ENCODE measurements at regions not wholly inside any gene's neighbourhood (a gene's known extent, or its start where the extent isn't known, plus 50 kb on each side); places are given as distances from the start of the nearest gene placed in this dataset.

GRCh38 chr9:89841456-89841855, 236.6 kb downstream of the GADD45G start:
- Histone ChIP-seq H3K9me3 (ENCODE audit: control insufficient read depth, low read length) (no peaks in the 10 kb centered on the region), H3K27me3 (ENCODE audit: control insufficient read depth, insufficient read depth, low read length, poor library complexity, severe bottlenecking) (no peaks in the 10 kb centered on the region), H3K4me1 (ENCODE audit: control insufficient read depth, insufficient read depth, low read length) (no peaks in the 10 kb centered on the region), H3K4me3 (ENCODE audit: insufficient read depth, low read depth, low read length) (no peak overlapping the region), H3K36me3 (ENCODE audit: control insufficient read depth, insufficient read depth, low read length) (no peaks in the 10 kb centered on the region), H3K27ac (ENCODE audit: insufficient read depth, low read depth, low read length, poor library complexity, severe bottlenecking) (no peak overlapping the region)
- WGBS, 2 experiments = 90 to 92% methylated on average over 5 of the region's 5 CpGs

DNA sequence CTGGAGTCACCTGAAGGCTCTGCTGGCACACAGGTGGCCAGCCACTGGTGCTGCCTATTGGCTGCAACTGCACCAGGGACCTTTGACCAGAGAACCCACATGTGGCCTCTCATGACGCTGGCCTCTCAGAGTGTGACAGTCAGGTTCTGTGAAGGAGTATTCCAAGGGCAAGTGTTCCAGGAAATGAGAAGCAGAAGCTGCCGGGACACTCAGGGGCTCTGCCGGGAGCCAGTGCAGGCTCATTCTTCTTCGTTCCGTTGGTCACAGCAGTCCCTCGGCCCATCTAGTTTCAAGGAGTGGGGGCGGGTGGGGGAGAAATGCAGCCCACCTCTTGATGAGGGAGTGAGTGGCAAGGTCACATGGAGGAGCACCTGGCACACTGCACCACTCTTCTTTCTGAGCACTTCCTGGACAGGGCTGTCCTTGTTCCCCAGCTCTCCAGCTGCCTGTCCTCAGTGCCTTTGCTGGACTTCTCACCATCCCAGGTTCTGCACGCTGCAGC, 237.5 kb downstream of the GADD45G start:
- H3K4me3 ChIP-seq (ENCODE audit: insufficient read depth, low read depth, low read length) = no peak overlapping the region
- 93 to 95% methylated on average over 8 of the region's 8 CpGs for WGBS, 2 experiments
- no peaks in the 10 kb centered on the region for H3K9me3 ChIP-seq (ENCODE audit: control insufficient read depth, low read length)
- H3K27me3 ChIP-seq (ENCODE audit: control insufficient read depth, insufficient read depth, low read length, poor library complexity, severe bottlenecking) = no peaks in the 10 kb centered on the region
- H3K36me3 ChIP-seq (ENCODE audit: control insufficient read depth, insufficient read depth, low read length) = no peaks in the 10 kb centered on the region
- no peak overlapping the region for H3K27ac ChIP-seq (ENCODE audit: insufficient read depth, low read depth, low read length, poor library complexity, severe bottlenecking)
- H3K4me1 ChIP-seq (ENCODE audit: control insufficient read depth, insufficient read depth, low read length) = no peaks in the 10 kb centered on the region

DNA sequence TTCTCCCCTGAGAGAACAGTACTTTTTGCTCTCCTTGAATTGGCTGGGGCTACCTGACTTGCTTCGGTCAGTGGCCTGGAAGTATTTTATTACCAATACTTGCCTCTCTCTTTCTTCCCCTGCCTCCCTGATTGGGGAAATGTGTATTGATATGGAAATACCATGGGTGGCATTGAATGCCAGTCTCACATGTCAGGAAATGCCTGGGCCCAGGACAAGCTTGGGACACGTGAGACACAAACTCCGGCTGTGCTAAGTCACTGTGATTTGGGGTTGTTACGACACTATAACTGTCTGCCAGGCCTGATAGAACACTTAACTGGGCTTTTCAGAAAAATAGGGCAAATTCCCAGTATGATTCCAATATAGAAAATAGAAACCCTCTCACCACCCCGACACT, 238.3 kb downstream of the GADD45G start:
- H3K9me3 ChIP-seq (ENCODE audit: control insufficient read depth, low read length) = no peaks in the 10 kb centered on the region
- WGBS, 2 experiments = 90 to 96% methylated on average over 3 to 5 of the region's 5 CpGs
- H3K27me3 ChIP-seq (ENCODE audit: control insufficient read depth, insufficient read depth, low read length, poor library complexity, severe bottlenecking) = no peaks in the 10 kb centered on the region
- no peak overlapping the region for H3K4me3 ChIP-seq (ENCODE audit: insufficient read depth, low read depth, low read length)
- no peaks in the 10 kb centered on the region for H3K4me1 ChIP-seq (ENCODE audit: control insufficient read depth, insufficient read depth, low read length)
- H3K36me3 ChIP-seq (ENCODE audit: control insufficient read depth, insufficient read depth, low read length) = no peaks in the 10 kb centered on the region
- no peak overlapping the region for H3K27ac ChIP-seq (ENCODE audit: insufficient read depth, low read depth, low read length, poor library complexity, severe bottlenecking)

- 58 to 67% methylated on average over 3 of the region's 3 CpGs for WGBS, 2 experiments
- Histone ChIP-seq H3K27ac (ENCODE audit: insufficient read depth, low read depth, low read length, poor library complexity, severe bottlenecking) (no peak overlapping the region), H3K36me3 (ENCODE audit: control insufficient read depth, insufficient read depth, low read length) (no peaks in the 10 kb centered on the region), H3K4me3 (ENCODE audit: insufficient read depth, low read depth, low read length) (no peak overlapping the region), H3K4me1 (ENCODE audit: control insufficient read depth, insufficient read depth, low read length) (no peaks in the 10 kb centered on the region), H3K27me3 (ENCODE audit: control insufficient read depth, insufficient read depth, low read length, poor library complexity, severe bottlenecking) (no peaks in the 10 kb centered on the region), H3K9me3 (ENCODE audit: control insufficient read depth, low read length) (no peaks in the 10 kb centered on the region)
Measured at GRCh38 chr9:89843591-89843990, 238.8 kb downstream of the GADD45G start.

- Histone ChIP-seq H3K4me3 (ENCODE audit: insufficient read depth, low read depth, low read length) (no peak overlapping the region), H3K9me3 (ENCODE audit: control insufficient read depth, low read length) (no peaks in the 10 kb centered on the region), H3K27me3 (ENCODE audit: control insufficient read depth, insufficient read depth, low read length, poor library complexity, severe bottlenecking) (no peaks in the 10 kb centered on the region), H3K4me1 (ENCODE audit: control insufficient read depth, insufficient read depth, low read length) (no peaks in the 10 kb centered on the region), H3K36me3 (ENCODE audit: control insufficient read depth, insufficient read depth, low read length) (no peaks in the 10 kb centered on the region), H3K27ac (ENCODE audit: insufficient read depth, low read depth, low read length, poor library complexity, severe bottlenecking) (no peak overlapping the region)
- WGBS, 2 experiments = 93 to 94% methylated on average over 5 of the region's 5 CpGs
Measured at GRCh38 chr9:89844075-89844474, 239.3 kb downstream of the GADD45G start.

- H3K4me3 ChIP-seq (ENCODE audit: insufficient read depth, low read depth, low read length) = no peak overlapping the region
- 90 to 91% methylated on average over 5 to 6 of the region's 6 CpGs for WGBS, 2 experiments
- no peak overlapping the region for H3K27ac ChIP-seq (ENCODE audit: insufficient read depth, low read depth, low read length, poor library complexity, severe bottlenecking)
- H3K36me3 ChIP-seq (ENCODE audit: control insufficient read depth, insufficient read depth, low read length) = no peaks in the 10 kb centered on the region
- H3K9me3 ChIP-seq (ENCODE audit: control insufficient read depth, low read length) = no peaks in the 10 kb centered on the region
- no peaks in the 10 kb centered on the region for H3K27me3 ChIP-seq (ENCODE audit: control insufficient read depth, insufficient read depth, low read length, poor library complexity, severe bottlenecking)
- H3K4me1 ChIP-seq (ENCODE audit: control insufficient read depth, insufficient read depth, low read length) = no peaks in the 10 kb centered on the region
Measured at GRCh38 chr9:89844535-89844934, 239.7 kb downstream of the GADD45G start.

DNA sequence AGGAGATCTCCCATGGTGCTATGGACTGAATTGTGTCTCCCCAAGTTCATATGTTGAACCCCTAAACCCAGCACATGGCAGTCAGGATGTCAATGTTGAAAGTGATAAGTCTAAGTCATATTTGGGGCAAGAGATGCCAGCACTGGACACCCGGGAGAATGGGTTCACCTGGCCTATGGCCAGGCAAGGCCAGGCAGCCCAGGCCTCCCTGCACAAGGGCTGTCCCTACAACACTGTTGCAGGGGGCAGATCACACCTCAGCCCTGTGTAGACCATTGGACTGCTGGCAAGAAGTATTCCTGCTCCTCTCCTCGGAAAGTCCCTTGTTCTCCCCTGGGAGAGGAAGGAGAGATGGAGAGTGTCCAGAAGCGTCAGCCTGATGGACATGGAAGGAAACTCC, 240.5 kb downstream of the GADD45G start:
- Histone ChIP-seq H3K27me3 (ENCODE audit: control insufficient read depth, insufficient read depth, low read length, poor library complexity, severe bottlenecking) (no peaks in the 10 kb centered on the region), H3K27ac (ENCODE audit: insufficient read depth, low read depth, low read length, poor library complexity, severe bottlenecking) (no peak overlapping the region), H3K9me3 (ENCODE audit: control insufficient read depth, low read length) (no peaks in the 10 kb centered on the region), H3K36me3 (ENCODE audit: control insufficient read depth, insufficient read depth, low read length) (no peaks in the 10 kb centered on the region), H3K4me1 (ENCODE audit: control insufficient read depth, insufficient read depth, low read length) (no peaks in the 10 kb centered on the region), H3K4me3 (ENCODE audit: insufficient read depth, low read depth, low read length) (no peak overlapping the region)
- WGBS, 2 experiments = 95 to 99% methylated on average over 3 of the region's 3 CpGs

DNA sequence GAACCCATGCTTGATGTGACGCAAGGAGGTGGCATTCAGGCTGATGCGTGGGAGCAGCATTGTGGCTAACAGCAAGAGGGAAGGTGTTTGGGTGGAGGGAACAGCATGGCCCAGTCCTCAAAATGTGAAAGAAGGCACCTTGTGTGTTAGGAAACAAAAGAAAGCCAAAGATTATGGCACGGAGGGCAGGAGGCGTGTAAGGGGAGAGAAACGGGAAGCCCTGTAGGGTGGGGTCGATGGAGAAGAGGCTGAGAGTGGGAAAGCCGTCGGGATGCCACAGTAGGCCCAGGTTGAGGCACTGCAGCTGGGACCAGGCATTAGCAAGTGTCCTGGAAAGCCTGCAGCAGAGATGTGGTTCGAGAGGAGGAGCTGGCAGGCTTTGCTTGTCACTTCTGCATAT, 241.1 kb downstream of the GADD45G start:
- Histone ChIP-seq H3K4me3 (ENCODE audit: insufficient read depth, low read depth, low read length) (no peak overlapping the region), H3K27ac (ENCODE audit: insufficient read depth, low read depth, low read length, poor library complexity, severe bottlenecking) (no peak overlapping the region), H3K4me1 (ENCODE audit: control insufficient read depth, insufficient read depth, low read length) (no peaks in the 10 kb centered on the region), H3K36me3 (ENCODE audit: control insufficient read depth, insufficient read depth, low read length) (no peaks in the 10 kb centered on the region), H3K9me3 (ENCODE audit: control insufficient read depth, low read length) (no peaks in the 10 kb centered on the region), H3K27me3 (ENCODE audit: control insufficient read depth, insufficient read depth, low read length, poor library complexity, severe bottlenecking) (no peaks in the 10 kb centered on the region)
- WGBS, 2 experiments = 94% methylated on average over 9 of the region's 9 CpGs

GRCh38 chr9:89848060-89849040, 243.5 kb downstream of the GADD45G start:
- WGBS, 2 experiments = 88 to 90% methylated on average over 19 to 20 of the region's 20 CpGs
- no peaks in the 10 kb centered on the region for H3K9me3 ChIP-seq (ENCODE audit: control insufficient read depth, low read length)
- H3K4me1 ChIP-seq (ENCODE audit: control insufficient read depth, insufficient read depth, low read length) = no peaks in the 10 kb centered on the region
- H3K27ac ChIP-seq (ENCODE audit: insufficient read depth, low read depth, low read length, poor library complexity, severe bottlenecking) = no peak overlapping the region
- H3K27me3 ChIP-seq (ENCODE audit: control insufficient read depth, insufficient read depth, low read length, poor library complexity, severe bottlenecking) = no peaks in the 10 kb centered on the region
- no peak overlapping the region for H3K4me3 ChIP-seq (ENCODE audit: insufficient read depth, low read depth, low read length)
- no peaks in the 10 kb centered on the region for H3K36me3 ChIP-seq (ENCODE audit: control insufficient read depth, insufficient read depth, low read length)

DNA sequence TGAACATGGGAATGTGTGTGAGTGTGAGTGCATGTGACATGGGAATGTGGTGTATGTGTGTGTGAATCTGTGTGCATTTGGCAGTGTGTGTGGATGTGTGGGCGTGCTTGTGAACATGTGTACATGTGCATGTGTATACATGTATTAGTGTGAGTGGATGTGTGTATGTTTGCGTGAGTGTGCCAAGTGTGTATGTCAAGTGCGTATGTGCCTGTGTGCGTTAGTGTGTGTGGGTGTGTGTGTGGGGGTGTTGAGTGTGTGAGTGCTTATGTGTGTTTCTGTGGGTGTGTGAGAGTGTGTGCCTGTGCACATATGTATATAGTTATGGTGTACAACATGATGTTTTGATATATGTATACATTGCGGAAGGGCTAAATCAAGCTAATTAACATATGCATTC, 244.3 kb downstream of the GADD45G start:
- no peaks in the 10 kb centered on the region for H3K4me1 ChIP-seq (ENCODE audit: control insufficient read depth, insufficient read depth, low read length)
- no peak overlapping the region for H3K4me3 ChIP-seq (ENCODE audit: insufficient read depth, low read depth, low read length)
- 81% methylated on average over 4 to 5 of the region's 5 CpGs for WGBS, 2 experiments
- no peaks in the 10 kb centered on the region for H3K36me3 ChIP-seq (ENCODE audit: control insufficient read depth, insufficient read depth, low read length)
- H3K27me3 ChIP-seq (ENCODE audit: control insufficient read depth, insufficient read depth, low read length, poor library complexity, severe bottlenecking) = no peaks in the 10 kb centered on the region
- H3K9me3 ChIP-seq (ENCODE audit: control insufficient read depth, low read length) = no peaks in the 10 kb centered on the region
- no peak overlapping the region for H3K27ac ChIP-seq (ENCODE audit: insufficient read depth, low read depth, low read length, poor library complexity, severe bottlenecking)
